Activated CD4-positive, alpha-beta T cell treated with anti-CD3 and anti-CD28 coated beads, Interleukin-2, amount 50 U/mL, for 16 hours (primary cell): ENCODE measurements at regions not wholly inside any gene's neighbourhood (a gene's known extent, or its start where the extent isn't known, plus 50 kb on each side); places are given as distances from the start of the nearest gene placed in this dataset.

Source experiments
- DNase-seq: peaks from one replicate; pipeline ENCODE4 v3.0.0-alpha.2; 2020

DNA sequence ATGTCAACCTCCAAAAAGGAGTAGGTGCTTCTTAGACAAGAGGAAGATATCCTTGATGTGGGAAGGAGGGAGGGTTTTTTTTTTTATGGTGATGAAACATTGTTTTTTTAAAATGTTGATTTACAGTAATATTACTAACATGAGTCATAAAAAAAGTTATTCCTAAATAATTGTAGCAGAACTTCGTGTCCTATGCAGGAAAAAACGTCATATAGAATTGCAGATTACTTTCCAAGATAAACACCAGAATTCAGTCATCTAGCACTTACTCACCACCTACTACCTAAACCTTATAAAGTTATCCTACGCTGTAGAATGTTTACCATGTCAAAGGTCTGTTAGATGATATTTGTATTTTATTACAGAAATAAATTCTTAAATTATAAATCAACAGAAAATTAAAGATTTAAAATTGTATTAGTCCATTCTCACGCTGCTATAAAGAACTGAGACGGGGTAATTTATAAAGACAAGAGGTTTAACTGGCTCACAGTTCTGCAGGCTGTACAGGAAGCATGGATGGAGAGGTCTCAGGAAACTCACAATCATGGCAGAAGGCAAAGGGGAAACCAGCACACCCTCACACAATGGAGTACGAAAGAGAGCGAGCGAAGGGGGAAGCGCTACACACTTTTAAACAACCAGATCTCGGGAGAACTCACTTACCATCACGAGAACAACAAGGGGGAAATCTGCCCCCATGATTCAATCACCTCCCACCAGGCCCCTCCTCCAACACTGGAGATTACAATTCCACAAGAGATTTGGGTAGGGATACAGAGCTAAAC, 105.2 kb upstream of the NEBL start:
- DNase-seq = no peak

DNA sequence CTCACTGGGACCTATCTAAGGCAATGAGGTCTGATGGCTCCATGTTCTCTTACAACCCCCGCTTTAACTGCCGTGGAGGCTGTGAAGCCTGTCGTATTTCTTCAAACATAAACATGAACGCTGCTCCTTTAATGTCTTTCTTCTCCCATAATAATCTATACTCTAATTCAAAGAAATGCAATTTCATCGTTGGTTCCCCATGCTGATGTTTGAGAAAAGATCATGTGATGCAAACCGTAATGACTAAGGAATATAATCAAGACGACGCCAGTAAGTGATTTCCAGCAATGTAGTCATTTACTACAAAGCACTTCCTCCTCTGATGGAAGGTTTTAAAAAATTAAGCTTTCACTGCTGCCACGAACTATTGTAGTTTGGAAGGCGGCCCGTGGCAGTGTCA, 102.6 kb upstream of the NEBL start:
- DNase-seq = no peak

DNA sequence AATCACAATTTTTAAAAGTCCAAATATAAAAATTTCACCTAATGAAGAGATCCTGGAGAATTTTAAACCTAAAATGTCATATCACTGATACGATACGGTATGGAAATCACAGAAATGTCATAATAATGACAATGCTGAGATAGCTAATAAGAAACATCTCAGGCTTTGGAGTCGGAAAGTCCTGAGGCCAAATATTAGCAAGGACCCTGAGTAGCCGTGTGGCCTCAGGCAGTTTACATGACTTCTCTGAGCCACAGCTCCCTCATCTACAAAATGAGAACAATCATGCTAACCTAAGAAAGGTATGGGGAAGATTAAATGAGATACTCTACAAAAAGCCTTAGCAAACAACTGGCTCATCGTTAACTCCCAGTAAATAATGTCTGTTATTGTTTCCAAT, 100.9 kb upstream of the NEBL start:
- no peak for DNase-seq

DNA sequence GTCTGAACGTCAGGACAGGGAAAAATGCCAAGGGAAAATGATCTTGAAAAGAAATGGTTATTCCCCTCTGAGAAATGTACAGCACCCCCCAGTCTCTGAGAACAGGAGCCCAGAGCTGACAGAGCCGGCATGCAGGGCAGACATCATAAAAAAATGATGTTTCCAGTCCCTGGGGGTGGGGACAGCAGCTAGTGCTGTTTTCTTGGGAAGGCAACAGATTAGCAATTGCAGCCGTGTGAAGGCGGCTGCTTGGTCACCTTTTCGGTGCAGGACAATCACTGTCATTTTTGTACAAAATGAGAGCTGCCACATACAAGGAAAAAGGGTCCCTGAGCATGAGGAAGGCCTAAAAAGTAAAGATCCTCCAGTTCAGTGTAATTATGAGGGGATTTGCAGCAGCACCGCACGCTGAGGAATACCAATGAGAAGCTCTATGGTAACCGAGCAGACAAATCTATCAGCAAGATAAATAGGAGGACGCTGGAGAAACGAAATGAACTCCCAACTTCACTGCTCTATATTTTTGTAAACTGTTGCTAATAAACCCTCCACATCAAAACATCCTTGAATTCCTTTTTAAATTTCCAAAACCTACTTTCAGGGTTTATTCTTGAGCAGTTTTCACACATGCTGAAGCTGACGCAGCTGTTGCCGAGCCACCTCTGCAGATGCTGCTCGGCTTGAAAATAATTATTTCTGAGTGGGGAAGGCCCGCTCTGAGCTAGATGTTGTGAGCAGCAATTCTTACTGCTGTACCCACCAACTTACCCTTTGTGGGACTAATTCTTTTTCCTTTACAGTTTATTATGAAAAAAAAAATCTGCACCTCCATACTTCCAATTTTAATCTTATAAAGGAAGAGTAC, 98.2 kb upstream of the NEBL start:
- DNase-seq = no peak

DNA sequence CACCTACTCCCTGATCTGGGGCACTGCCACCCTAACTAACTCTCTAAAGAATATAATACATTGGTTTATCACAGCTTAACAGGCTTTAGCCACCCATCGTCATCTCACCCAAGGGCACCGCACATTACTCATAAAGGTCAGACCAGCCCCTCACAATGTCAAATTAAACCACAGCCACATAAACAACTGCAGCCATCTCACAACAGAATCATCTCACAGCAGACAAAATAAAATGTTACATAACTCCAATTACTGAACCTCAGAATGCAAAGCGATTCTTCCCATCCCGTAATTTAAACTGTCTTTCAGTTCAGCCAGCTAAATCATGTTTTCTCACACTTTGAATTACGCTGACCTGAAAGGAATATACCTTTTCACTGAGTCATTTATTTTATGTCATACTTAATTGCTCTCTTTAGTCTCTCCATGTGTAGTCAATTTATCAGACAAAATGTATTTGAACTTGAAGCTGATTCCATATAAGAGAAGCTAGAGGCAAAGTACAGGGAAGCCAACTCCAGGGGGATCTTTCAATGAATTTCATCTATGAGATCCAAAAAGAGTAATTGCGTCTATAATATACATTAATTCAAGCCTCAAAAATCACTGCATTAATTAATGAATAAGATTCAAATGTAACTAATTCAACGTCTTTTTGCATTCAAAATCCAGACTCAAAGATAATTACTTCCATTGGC, 96.9 kb upstream of the NEBL start:
- no peak for DNase-seq

- DNase-seq = no peak
Observed at GRCh38 chr10:20993389-20993788, 96.3 kb upstream of the NEBL start.

DNA sequence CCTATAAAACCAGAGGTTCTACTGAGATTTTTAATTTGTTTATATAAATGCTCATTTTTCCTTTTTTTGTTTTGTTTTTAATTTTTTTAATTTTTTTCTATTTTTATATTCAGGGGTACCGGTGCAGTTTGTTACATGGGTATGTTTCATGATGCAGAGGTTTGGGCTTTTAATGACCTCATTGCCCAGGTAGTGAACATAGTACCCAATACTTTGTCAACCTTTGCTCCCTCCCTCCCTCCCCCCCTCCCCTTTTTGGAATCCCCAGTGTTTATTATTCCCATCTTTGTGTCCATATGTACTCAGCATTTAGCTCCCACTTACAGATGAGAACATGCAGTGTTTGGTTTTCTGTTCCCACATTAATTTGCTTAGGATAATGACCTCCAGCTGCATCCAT, 94.4 kb upstream of the NEBL start:
- no peak for DNase-seq

GRCh38 chr10:20990604-20991003, 93.5 kb upstream of the NEBL start:
- DNase-seq = no peak

DNA sequence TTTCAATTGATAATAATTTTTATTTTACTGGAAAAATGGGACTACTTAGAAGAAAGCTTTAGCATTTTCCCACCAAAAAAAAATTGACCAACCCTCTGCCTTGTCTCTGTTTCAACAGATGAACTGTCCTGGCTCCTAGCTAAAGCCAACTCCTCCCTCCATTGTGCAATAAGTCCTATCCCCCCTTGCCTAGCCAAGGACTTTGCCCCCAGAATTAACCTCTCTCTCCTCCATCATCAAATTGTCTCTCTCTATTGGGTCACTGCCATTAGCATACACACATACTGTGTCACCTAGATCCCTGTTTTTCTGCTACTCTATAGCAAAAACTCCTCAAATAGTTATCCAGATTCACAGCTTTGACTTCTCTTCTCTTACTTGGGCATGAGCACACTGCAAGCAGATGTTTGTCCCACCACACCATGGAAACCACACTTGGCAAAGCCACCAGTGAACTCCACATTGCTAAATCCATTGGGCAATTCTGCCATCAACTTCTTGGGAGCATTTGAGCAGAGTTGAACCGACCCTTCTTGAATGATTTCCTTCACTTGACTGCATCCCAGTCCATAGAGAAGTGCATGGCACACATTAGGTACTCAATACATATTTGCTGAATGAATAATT, 91.4 kb upstream of the NEBL start:
- DNase-seq = no peak

DNA sequence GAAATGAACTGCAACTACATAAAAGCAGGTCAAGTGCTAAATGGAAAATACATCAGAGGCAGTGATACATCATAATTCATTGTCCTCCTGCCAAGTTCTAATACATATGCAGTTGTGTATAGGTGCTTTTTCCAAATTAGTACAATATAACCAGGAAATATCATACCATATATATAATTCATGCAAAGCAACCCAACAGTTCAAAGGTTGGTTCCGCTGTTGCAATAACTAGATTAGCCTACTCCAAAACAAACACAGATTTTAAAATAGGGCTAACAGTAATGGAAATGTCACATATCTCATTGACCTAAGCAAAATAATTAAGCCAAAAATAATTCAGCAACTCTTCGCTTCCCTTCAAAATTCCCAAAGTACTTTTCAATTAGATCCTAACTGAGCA, 88.9 kb upstream of the NEBL start:
- no peak for DNase-seq

DNA sequence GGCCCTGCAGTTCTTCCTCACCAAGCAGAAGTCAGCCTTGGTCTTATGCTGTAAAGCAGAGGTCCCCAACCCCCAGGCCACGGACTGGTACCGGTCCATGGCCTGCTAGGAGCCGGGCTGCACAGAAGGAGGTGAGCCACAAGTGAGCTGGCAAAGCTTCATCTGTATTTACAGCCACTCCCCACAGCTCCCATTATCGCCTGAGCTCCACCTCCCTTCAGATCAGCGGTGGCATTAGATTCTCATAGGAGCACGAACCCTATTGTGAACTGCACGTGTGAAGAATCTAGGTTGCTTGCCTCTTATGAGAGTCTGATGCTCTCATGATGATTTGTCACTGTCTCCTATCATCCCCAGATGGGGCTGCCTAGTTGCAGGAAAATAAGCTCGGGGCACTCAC, 87.6 kb upstream of the NEBL start:
- no peak for DNase-seq

GRCh38 chr10:20981419-20981953, 84.4 kb upstream of the NEBL start:
- no peak for DNase-seq

- DNase-seq = no peak
Observed at GRCh38 chr10:20978617-20979016, 81.5 kb upstream of the NEBL start.

DNA sequence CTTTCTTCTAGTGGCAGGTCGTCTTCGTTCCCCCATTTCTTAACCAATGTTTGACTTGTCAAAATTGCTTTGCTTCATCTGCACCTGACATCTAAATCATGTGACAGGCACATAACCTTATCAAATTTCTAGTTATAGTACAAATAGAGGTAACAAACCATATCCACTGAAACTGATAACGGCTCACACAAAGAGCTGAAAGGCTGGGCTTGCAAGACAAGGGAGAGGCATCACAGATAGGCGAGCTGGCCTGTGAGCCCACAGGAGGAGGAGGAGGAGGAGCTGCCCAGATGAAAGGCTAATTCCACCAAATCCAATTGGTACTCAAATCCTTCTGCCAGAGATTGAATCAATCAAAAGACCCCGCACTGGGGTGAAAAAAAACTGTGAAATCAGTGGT, 80.2 kb upstream of the NEBL start:
- no peak for DNase-seq

DNA sequence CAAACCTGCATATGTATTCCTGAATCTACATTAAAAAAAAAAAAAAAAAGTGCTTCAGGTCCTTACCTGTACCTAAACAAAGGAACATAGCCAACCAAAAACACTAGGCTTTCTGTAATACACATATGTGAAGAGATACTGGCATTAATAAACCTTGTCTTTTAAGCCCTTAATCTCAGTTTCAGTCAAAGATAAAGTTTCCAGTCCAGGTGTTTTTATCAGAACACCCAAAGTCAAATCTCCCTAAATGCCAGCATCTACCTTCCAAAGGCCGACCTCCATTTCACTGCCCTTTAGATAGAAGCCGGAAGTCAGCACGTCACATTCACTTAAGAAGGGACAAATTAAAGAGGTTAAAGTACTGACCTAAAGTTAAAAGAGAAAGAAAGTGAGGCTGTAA, 79.8 kb upstream of the NEBL start:
- no peak for DNase-seq

DNA sequence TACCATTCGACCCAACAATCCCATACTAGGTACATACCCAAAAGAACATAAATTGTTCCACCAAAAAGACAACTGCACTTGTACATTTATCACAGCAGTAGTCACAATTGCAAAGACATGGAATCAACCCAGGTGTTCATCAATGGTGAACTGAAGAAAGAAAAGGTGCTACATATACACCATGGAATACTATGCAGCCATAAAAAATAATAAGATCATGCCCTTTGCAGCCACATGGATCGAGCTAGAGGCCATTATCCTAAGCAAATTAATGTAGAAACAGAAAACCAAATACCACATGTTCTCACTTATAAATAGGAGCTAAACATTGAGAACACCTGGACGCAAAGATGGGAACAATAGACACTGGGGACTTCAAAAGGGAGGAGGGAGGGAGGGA, 79.3 kb upstream of the NEBL start:
- DNase-seq = no peak

DNA sequence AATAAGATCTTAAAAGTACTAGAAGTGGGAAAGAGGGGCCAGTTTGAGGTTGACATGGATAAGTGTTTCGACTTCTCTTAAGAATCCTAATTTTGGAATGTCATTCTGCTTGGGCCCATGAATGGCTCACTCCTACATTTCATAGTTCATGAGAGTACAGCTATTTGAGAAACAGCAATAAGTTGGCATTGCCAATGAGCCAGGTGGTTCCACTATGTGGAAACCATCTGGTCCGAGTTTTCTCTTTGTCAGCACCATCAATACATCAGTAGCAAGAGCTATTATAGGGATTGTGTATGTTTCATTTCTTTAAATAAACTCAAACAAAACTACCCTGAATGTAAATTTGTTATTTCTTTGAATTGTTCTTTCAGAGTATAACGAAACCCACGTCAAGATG, 78.1 kb upstream of the NEBL start:
- DNase-seq = no peak

- DNase-seq = no peak
Observed at GRCh38 chr10:20972925-20973324, 75.8 kb upstream of the NEBL start.

- DNase-seq = no peak
Observed at GRCh38 chr10:20971901-20972300, 74.8 kb upstream of the NEBL start.

- no peak for DNase-seq
Observed at GRCh38 chr10:20970708-20971107, 73.6 kb upstream of the NEBL start.

- no peak for DNase-seq
Observed at GRCh38 chr10:20970044-20970443, 72.9 kb upstream of the NEBL start.

- DNase-seq = no peak
Observed at GRCh38 chr10:20966426-20966825, 69.3 kb upstream of the NEBL start.
